HG03135 (cell line): ENCODE measurements at regions not wholly inside any gene's neighbourhood (a gene's known extent, or its start where the extent isn't known, plus 50 kb on each side); places are given as distances from the start of the nearest gene placed in this dataset.

Experiments used
- ATAC-seq: cut with Tn5 transposase; IDR thresholded peaks from one replicate; pipeline ENCODE4 v1.9.1; 2021; ENCODE audit warnings: mild to moderate bottlenecking, moderate library complexity; ENCODE audit not compliant: unreplicated experiment

GRCh38 chr11:56932572-56933220 is 56.0 kb upstream of the OR5AK2 start:
- ATAC-seq = no peak

- ATAC-seq = no peak
Measured at GRCh38 chr11:56923116-56923515, 65.6 kb upstream of the OR5AK2 start.

- ATAC-seq = no peak
Measured at GRCh38 chr11:56922421-56922820, 66.3 kb upstream of the OR5AK2 start.

- ATAC-seq = no peak
Measured at GRCh38 chr11:56917708-56918400, 70.9 kb upstream of the OR5AK2 start.

- ATAC-seq = no peak
Measured at GRCh38 chr11:56916587-56916986, 72.1 kb upstream of the OR5AK2 start.

- ATAC-seq = no peak
Measured at GRCh38 chr11:56916162-56916561, 72.6 kb upstream of the OR5AK2 start.

GRCh38 chr11:56911312-56911711 is 77.4 kb upstream of the OR5AK2 start:
- no peak for ATAC-seq

- ATAC-seq = no peak
Measured at GRCh38 chr11:56910785-56911184, 77.9 kb upstream of the OR5AK2 start.

- no peak for ATAC-seq
Measured at GRCh38 chr11:56910046-56910773, 78.5 kb upstream of the OR5AK2 start.

- ATAC-seq = no peak
Measured at GRCh38 chr11:56909563-56909962, 79.2 kb upstream of the OR5AK2 start.

GRCh38 chr11:56909080-56909479 is 79.6 kb upstream of the OR5AK2 start:
- ATAC-seq = no peak

- ATAC-seq = no peak
Measured at GRCh38 chr11:56906683-56907148, 82.0 kb upstream of the OR5AK2 start.

GRCh38 chr11:56905936-56906335 is 82.8 kb upstream of the OR5AK2 start:
- ATAC-seq = no peak

- no peak for ATAC-seq
Measured at GRCh38 chr11:56905442-56905841, 83.3 kb upstream of the OR5AK2 start.

GRCh38 chr11:56898856-56899255 is 89.9 kb upstream of the OR5AK2 start:
- ATAC-seq = no peak

- no peak for ATAC-seq
Measured at GRCh38 chr11:56890584-56891305, 98.0 kb upstream of the OR5AK2 start.

GRCh38 chr11:56889986-56890385 is 98.7 kb upstream of the OR5AK2 start:
- ATAC-seq = no peak

- ATAC-seq = no peak
Measured at GRCh38 chr11:56887940-56888339, 100.8 kb upstream of the OR5AK2 start.

- ATAC-seq = no peak
Measured at GRCh38 chr11:56886455-56886854, 102.3 kb upstream of the OR5AK2 start.

- ATAC-seq = no peak
Measured at GRCh38 chr11:56885854-56886253, 102.9 kb upstream of the OR5AK2 start.

- ATAC-seq = peak; percentile 77
Measured at GRCh38 chr11:56885177-56885576, 103.5 kb upstream of the OR5AK2 start.
